Tibial artery (tissue), 4 donors: ENCODE measurements at regions not wholly inside any gene's neighbourhood (a gene's known extent, or its start where the extent isn't known, plus 50 kb on each side); places are given as distances from the start of the nearest gene placed in this dataset.

ENCODE experiments used
- DNase-seq, 2 donors: peaks; one replicate each; pipeline ENCODE4 v3.0.0-alpha.2; 2019
- H3K27ac ChIP-seq, 2 donors: fragments of 200-600 bp; sonication (generic) in 1 of 2; 1 replicate in 1 of 2; 2 replicates in 1 of 2; pipeline ENCODE4 v1.5.1; 2018 to 2019; ENCODE audit warnings: mild to moderate bottlenecking in 1 of 2
- H3K27me3 ChIP-seq, 2 donors: fragments of 200-600 bp; sonication (generic) in 1 of 2; one replicate each; pipeline versions ENCODE4 v1.5.1 to v1.6.0; 2016 to 2019
- H3K36me3 ChIP-seq, 3 donors: fragments of 200-600 bp; sonication (generic) in 2 of 3; one replicate each; pipeline ENCODE4 v1.5.1; 2016 to 2019; ENCODE audit warnings: mild to moderate bottlenecking in 2 of 3
- H3K4me1 ChIP-seq, 4 donors: fragments of 200-600 bp; sonication (generic) in 2 of 4; 1 replicate in 3 of 4; 2 replicates in 1 of 4; pipeline ENCODE4 v1.5.1; 2016 to 2019
- H3K4me3 ChIP-seq, 2 donors: fragments of 200-600 bp; sonication (generic) in 1 of 2; 1 replicate in 1 of 2; 2 replicates in 1 of 2; pipeline ENCODE4 v1.5.1; 2018 to 2019; ENCODE audit warnings: mild to moderate bottlenecking in 2 of 2
- H3K9me3 ChIP-seq, 3 donors: fragments of 200-600 bp; sonication (generic) in 1 of 3; one replicate each; pipeline ENCODE4 v1.5.1; 2016 to 2019
- intact Hi-C: fragments of 100-400 bp; cut with DNase I; formaldehyde crosslinking; loops from one replicate; pipeline ENCODE4 v1.15.0; 2023; ENCODE audit warnings: low total_unique reads
- TF ChIP-seq, protein P1 (sequence below), 2 experiments: fragments of 200-600 bp in 1 of 2; fragments of 450-650 bp in 1 of 2; IDR thresholded peaks; one replicate each; pipeline ENCODE4 v1.5.1; 2017 to 2019; ENCODE audit warnings: antibody characterized with exemption in 2 of 2, mild to moderate bottlenecking in 1 of 2, moderate library complexity in 1 of 2

DNA sequence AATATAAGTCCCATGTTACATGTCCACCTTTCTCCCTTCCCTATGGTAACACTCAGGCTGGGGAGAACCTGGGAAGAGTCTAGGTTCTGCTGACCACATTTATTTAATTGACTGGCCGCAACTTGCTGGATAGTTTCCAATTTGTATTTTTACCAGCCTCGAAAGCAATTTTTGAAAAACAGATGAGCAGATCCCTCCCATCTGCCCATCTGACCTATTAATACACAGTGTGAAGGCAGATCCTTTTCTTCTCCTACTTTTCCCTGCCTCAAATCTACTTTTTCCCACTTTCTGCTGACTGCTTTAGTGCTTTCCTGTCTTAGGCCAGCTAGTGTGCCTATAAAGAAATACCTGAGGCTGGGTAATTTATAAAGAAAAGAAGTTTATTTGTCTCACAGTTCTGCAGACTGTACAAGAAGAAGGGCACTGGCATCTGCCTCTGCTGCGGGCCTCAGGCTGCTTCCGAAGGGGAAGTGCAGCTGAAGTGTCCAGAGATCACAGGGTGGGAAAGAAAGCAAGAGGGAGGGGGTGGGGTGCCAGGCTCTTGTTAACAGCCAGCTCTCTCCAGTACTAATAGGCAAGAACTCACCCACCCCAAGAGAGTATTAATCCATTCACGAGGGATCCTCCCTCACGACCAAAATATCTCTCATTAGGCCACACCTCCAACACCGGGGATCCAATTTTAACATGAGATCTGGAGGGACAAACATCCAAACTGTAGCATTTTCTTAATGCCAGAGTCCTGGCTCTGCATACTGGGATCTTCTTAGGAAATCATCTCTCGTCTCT is 336.0 kb upstream of the IGFBP3 start:
- Histone ChIP-seq H3K27me3 (no peaks in the 10 kb centered on the region), H3K4me1 (no peaks in the 10 kb centered on the region), H3K27ac (no peak overlapping the region), H3K4me3 (no peak overlapping the region), H3K36me3 (no peaks in the 10 kb centered on the region), H3K9me3 (peaks cover 0 to 15% (median 7%) of the 10 kb centered on the region in 3 donors)
- intact Hi-C loops, result no loop called here
- no peak for DNase-seq
- TF ChIP-seq, protein P1, sequence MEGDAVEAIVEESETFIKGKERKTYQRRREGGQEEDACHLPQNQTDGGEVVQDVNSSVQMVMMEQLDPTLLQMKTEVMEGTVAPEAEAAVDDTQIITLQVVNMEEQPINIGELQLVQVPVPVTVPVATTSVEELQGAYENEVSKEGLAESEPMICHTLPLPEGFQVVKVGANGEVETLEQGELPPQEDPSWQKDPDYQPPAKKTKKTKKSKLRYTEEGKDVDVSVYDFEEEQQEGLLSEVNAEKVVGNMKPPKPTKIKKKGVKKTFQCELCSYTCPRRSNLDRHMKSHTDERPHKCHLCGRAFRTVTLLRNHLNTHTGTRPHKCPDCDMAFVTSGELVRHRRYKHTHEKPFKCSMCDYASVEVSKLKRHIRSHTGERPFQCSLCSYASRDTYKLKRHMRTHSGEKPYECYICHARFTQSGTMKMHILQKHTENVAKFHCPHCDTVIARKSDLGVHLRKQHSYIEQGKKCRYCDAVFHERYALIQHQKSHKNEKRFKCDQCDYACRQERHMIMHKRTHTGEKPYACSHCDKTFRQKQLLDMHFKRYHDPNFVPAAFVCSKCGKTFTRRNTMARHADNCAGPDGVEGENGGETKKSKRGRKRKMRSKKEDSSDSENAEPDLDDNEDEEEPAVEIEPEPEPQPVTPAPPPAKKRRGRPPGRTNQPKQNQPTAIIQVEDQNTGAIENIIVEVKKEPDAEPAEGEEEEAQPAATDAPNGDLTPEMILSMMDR (IDR thresholded peaks at IDR 0.05), result no peak

DNA sequence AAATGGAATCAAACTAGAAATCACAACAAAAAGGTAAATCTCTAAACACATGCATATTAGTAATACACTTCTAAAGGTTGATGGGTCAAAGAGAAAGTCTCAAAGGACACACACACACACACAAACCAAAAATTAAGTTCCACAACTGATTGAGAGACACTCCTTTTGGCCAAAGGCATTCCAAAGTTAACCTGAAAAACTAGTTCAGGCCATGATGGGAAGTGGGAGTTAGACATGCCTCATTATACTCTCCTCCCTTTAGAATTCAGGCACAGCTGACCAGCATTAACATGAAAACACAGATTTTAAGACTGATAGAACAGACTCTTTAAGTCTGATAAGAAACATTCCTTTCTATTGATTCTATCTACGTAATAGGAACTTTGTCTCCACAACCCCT is 332.4 kb upstream of the IGFBP3 start:
- no peaks in the 10 kb centered on the region for H3K4me1 ChIP-seq
- H3K27ac ChIP-seq, result no peak overlapping the region
- no peak overlapping the region for H3K4me3 ChIP-seq
- TF ChIP-seq, protein P1 (IDR thresholded peaks at IDR 0.05), result no peak
- H3K9me3 ChIP-seq, result no peaks in the 10 kb centered on the region
- no peaks in the 10 kb centered on the region for H3K36me3 ChIP-seq
- H3K27me3 ChIP-seq, result no peaks in the 10 kb centered on the region
- no peak for DNase-seq
- intact Hi-C loops, result no loop called here

DNA sequence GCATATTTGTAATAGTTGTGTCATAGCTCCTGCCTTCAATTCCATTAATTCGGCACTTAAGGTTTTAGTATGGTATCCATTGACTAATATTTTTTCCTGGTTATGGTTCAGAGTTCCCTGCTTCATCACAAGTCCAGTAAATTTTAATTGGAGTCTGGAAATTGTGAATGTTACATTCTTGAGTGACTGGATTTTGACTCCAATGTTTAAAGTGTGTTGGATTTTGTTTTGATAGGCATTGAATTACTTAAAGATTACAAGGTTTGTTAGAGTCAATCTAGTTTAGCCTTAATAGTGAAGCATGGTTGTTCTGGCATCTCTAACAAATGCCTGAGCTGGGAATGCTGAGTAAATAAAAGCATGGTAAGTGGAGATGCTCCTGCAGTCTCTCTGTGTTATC is 326.6 kb upstream of the IGFBP3 start:
- TF ChIP-seq, protein P1 (IDR thresholded peaks at IDR 0.05), result no peak

DNA sequence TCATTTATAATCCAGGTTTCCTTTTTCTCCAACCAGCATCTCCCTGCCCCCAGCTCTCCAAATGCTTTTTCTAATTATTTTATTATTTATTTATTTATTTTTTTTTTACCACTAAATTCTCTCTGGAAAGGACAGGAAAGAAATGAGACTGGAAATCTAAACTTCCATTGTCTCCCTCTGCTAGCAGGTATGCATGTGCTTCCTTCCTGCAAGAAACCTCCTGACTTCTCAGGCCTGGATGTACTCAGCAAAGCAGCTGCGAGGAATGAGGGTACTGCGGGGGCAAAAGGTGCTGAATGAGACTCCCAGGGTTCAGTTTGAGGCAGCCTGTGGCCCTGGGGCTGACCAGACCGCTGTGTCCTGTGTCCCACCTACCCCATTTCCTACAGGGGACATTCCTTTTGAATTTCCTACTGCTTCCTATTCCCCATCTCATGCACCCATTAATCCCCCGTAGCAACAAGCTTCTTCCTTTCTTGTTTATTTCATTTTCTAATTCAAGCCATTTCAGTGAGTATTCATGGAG is 324.6 kb upstream of the IGFBP3 start:
- intact Hi-C loops, result no loop called here
- no peak overlapping the region for H3K27ac ChIP-seq
- H3K36me3 ChIP-seq, result no peaks in the 10 kb centered on the region
- H3K4me1 ChIP-seq, result no peaks in the 10 kb centered on the region
- no peak overlapping the region for H3K4me3 ChIP-seq
- no peak for DNase-seq
- no peaks in the 10 kb centered on the region for H3K27me3 ChIP-seq
- TF ChIP-seq, protein P1 (IDR thresholded peaks at IDR 0.05), result no peak
- H3K9me3 ChIP-seq, result no peaks in the 10 kb centered on the region

More for the DNA sequence above, 326.6 kb upstream of the IGFBP3 start:
- Histone ChIP-seq H3K9me3 (no peaks in the 10 kb centered on the region), H3K4me3 (no peak overlapping the region), H3K27me3 (no peaks in the 10 kb centered on the region), H3K4me1 (no peaks in the 10 kb centered on the region), H3K36me3 (no peaks in the 10 kb centered on the region), H3K27ac (no peak overlapping the region)
- intact Hi-C loops, result no loop called here
- DNase-seq, result no peak

DNA sequence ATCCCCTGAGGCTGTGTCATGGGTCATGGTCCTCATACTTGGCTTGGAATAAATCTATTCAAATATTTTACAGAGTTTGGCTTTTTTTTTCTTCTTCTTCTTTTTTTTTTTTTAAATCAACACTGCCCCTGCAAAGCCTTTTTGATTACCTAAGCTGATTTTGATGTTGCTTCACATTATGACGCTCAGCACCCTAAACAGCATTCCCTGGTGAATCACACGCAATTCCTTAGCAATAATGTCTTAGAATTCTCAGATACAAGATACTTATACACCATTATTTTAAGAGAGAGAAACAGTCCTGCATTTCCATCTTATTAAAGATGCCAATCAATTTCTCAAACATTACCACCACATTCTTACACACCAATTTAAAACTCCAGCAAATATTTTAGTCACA is 323.7 kb upstream of the IGFBP3 start:
- Histone ChIP-seq H3K9me3 (peaks cover 0 to 6% (median 0%) of the 10 kb centered on the region in 3 donors), H3K4me1 (no peaks in the 10 kb centered on the region), H3K4me3 (no peak overlapping the region), H3K27ac (no peak overlapping the region), H3K36me3 (no peaks in the 10 kb centered on the region), H3K27me3 (no peaks in the 10 kb centered on the region)
- TF ChIP-seq, protein P1 (IDR thresholded peaks at IDR 0.05), result no peak
- intact Hi-C loops, result no loop called here
- no peak for DNase-seq
